HCT116 (cell line): ENCODE measurements at regions not wholly inside any gene's neighbourhood (a gene's known extent, or its start where the extent isn't known, plus 50 kb on each side); places are given as distances from the start of the nearest gene placed in this dataset.

ENCODE experiments used
- EZH2 ChIP-seq: fragments of 200-600 bp; sonication (generic); IDR thresholded peaks from 2 replicates; pipeline ENCODE4 v1.6.1; 2017; ENCODE audit warnings: antibody characterized with exemption, mixed run types
- EZH2phosphoT487 ChIP-seq: fragments of 200-600 bp; IDR thresholded peaks from 2 replicates; pipeline ENCODE4 v1.6.1; 2018; ENCODE audit warnings: antibody characterized with exemption, borderline replicate concordance
- JUND ChIP-seq: IDR thresholded peaks from 2 replicates; pipeline ENCODE4 v1.6.1; 2012
- POLR2A ChIP-seq: IDR thresholded peaks from 2 replicates; pipeline ENCODE4 v1.7.0; 2011; ENCODE audit warnings: borderline replicate concordance; ENCODE audit not compliant: insufficient read depth, insufficient read length; ENCODE audit errors: extremely low read depth
- POLR2AphosphoS5 ChIP-seq: IDR thresholded peaks from 2 replicates; pipeline ENCODE4 v1.6.1; 2011; ENCODE audit warnings: mild to moderate bottlenecking, low read depth, low read length, moderate library complexity
- RAD21 ChIP-seq: IDR thresholded peaks from 2 replicates; pipeline ENCODE4 v1.6.1; 2012; ENCODE audit warnings: low read depth, mild to moderate bottlenecking
- YY1 ChIP-seq: IDR thresholded peaks from 2 replicates; pipeline ENCODE4 v1.6.1; 2011; ENCODE audit warnings: low read length, low read depth, moderate library complexity, mild to moderate bottlenecking; ENCODE audit not compliant: insufficient replicate concordance; ENCODE audit errors: extremely low read depth
- ZNF274 ChIP-seq: fragments of 200-500 bp; sonication (Bioruptor generic); IDR thresholded peaks from 2 replicates; pipeline ENCODE4 v1.6.1; 2014; ENCODE audit warnings: mild to moderate bottlenecking, low read depth, low read length, inconsistent platforms
- TF ChIP-seq, protein P1 (sequence below), 3 experiments: fragments of 200-600 bp in 1 of 3; sonication (generic) in 1 of 3; IDR thresholded peaks in 2 of 3; conservative IDR thresholded peaks in 1 of 3; 2 replicates each; pipeline ENCODE4 v1.5.1; 2012 to 2017; ENCODE audit warnings: low read depth in 2 of 3, low read length in 2 of 3, antibody characterized with exemption in 1 of 3, borderline replicate concordance in 1 of 3, control low read depth in 1 of 3, mild to moderate bottlenecking in 1 of 3, mixed read lengths in 1 of 3, mixed run types in 1 of 3, moderate library complexity in 1 of 3; ENCODE audit not compliant: insufficient read depth in 1 of 3
- TF ChIP-seq, protein P2 (sequence below): IDR thresholded peaks from 2 replicates; pipeline ENCODE4 v1.6.1; 2012
- TF ChIP-seq, protein P3 (sequence below): IDR thresholded peaks from 2 replicates; pipeline ENCODE4 v1.6.1; 2012

DNA sequence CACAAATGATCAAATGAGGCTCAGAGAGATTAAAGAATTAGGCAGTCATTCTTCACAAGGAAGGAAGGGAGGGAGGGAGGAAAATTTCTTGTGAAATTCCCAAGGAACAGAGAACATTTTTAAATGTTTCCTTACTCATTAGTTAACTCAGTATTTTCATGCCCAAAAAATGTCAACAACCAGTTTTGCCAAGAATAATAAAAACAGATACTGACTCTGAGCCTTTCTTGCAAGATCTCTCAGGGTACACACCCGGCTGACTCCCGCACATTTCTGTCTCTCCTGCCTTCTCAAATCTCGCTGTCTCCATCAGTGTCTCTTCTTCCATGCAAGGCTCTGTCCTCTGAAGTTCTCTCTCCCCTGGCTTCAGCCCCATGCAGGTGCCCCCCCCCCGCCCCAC, 265.9 kb downstream of the TJP1 start:
- TF ChIP-seq POLR2A (no peak), POLR2AphosphoS5 (no peak), EZH2 (no peak), ZNF274 (no peak), RAD21 (no peak), EZH2phosphoT487 (no peak), YY1 (no peak), JUND (no peak)
- TF ChIP-seq, protein P1, sequence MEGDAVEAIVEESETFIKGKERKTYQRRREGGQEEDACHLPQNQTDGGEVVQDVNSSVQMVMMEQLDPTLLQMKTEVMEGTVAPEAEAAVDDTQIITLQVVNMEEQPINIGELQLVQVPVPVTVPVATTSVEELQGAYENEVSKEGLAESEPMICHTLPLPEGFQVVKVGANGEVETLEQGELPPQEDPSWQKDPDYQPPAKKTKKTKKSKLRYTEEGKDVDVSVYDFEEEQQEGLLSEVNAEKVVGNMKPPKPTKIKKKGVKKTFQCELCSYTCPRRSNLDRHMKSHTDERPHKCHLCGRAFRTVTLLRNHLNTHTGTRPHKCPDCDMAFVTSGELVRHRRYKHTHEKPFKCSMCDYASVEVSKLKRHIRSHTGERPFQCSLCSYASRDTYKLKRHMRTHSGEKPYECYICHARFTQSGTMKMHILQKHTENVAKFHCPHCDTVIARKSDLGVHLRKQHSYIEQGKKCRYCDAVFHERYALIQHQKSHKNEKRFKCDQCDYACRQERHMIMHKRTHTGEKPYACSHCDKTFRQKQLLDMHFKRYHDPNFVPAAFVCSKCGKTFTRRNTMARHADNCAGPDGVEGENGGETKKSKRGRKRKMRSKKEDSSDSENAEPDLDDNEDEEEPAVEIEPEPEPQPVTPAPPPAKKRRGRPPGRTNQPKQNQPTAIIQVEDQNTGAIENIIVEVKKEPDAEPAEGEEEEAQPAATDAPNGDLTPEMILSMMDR (IDR thresholded peaks at IDR 0.05 in 2 of 3, conservative IDR thresholded peaks at IDR 0.05 in 1 of 3; ENCODE audit: borderline replicate concordance in 1 of 3, insufficient read depth in 1 of 3, low read depth in 2 of 3, low read length in 2 of 3): no peak
- TF ChIP-seq, protein P2, sequence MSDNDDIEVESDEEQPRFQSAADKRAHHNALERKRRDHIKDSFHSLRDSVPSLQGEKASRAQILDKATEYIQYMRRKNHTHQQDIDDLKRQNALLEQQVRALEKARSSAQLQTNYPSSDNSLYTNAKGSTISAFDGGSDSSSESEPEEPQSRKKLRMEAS: no peak
- TF ChIP-seq, protein P3, sequence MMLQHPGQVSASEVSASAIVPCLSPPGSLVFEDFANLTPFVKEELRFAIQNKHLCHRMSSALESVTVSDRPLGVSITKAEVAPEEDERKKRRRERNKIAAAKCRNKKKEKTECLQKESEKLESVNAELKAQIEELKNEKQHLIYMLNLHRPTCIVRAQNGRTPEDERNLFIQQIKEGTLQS: no peak
